ENCODE measurements at regions not wholly inside any gene's neighbourhood (a gene's known extent, or its start where the extent isn't known, plus 50 kb on each side); places are given as distances from the start of the nearest gene placed in this dataset.

DNA sequence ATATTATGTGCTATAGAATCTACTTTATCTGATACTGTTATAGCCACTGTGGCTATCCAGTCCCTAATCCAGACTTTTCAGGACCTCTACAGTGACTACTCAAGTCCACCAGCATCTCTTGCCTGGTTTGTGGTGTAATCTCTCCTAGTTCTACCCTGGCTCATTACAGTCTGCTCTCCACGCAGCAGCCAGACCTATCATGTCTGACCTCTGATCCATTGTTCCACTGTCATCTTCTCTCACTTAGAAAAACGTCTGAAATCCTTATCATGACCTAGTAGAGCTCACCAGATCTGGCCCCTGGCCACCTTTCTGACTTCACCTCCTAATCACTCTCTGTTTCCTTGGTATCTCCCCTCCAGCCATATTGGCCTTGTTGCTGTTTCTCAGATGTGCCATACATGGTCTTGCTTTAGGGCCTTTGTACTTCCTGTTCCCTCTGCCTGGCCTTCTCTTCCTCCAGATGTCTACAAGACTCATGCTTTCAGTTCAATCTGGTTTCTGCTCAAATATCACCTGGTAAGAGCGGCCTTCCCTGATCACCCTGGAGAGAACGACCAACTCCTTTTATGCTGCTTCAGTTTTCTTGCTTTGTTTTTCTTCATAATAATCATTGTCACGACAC, 475.5 kb downstream of the AACS start:
- Histone ChIP-seq H3K9ac (ENCODE audit: control insufficient read depth, insufficient read depth, low read length) (no peak overlapping the region), H4K20me1 (ENCODE audit: control insufficient read depth, insufficient read depth) (no peaks in the 10 kb centered on the region), H3K36me3 (ENCODE audit: control insufficient read depth in 2 of 2, insufficient read depth in 2 of 2, low read length in 1 of 2) (no peaks in the 10 kb centered on the region), H3K9me3 (replicated peaks; ENCODE audit: control insufficient read depth, insufficient read depth, low read length) (no peaks in the 10 kb centered on the region), H2AFZ (ENCODE audit: control insufficient read depth, low read depth, low read length) (no peak overlapping the region), H3K27me3 (replicated peaks in 1 of 2; ENCODE audit: control insufficient read depth in 2 of 2, insufficient read depth in 2 of 2, low read length in 1 of 2) (no peaks in the 10 kb centered on the region), H3K4me2 (ENCODE audit: control insufficient read depth, insufficient read depth) (no peak overlapping the region), H3K27ac (ENCODE audit: control insufficient read depth, insufficient read depth) (no peak overlapping the region), H3K4me1 (ENCODE audit: control insufficient read depth, insufficient read depth, low read length) (no peaks in the 10 kb centered on the region), H3K79me2 (ENCODE audit: control insufficient read depth, insufficient read depth, low read length) (no peaks in the 10 kb centered on the region), H3K4me3 (no peak overlapping the region)
- FAIRE-seq = no peak
- in situ Hi-C loops (cut with MboI) = no loop called here
- no peak for DNase-seq (ENCODE audit: low read depth, low spot score)
- SMC1A ChIA-PET (ENCODE audit: uncharacterized antibody, unreplicated experiment) = no interaction called here
- CTCF ChIA-PET = interaction anchor here (1.1 kb wide), 1 partner anchor 11 kb away, joined by 4 read pairs; no protein-coding TSS in a partner anchor
- POLR2A ChIA-PET = no interaction called here
- TF ChIP-seq SRF (IDR thresholded peaks at IDR 0.05; ENCODE audit: low read depth in 2 of 2, low read length in 2 of 2) (peak; percentile 12 to 39; a peak in 1 of 4 replicates), RCOR1 (conservative IDR thresholded peaks at IDR 0.05; ENCODE audit: low read depth, low read length) (no peak)
- 4% methylated on average over 5 of the region's 5 CpGs for WGBS (ENCODE audit: insufficient coverage, insufficient replicate concordance, low lambda C conversion rate, missing lambda C conversion rate)
- no TSS peak for BruUV-seq (replicated peaks)
- intact Hi-C loops (cut with micrococcal nuclease; ENCODE audit: unreplicated experiment) = no loop called here
- RAD21 ChIA-PET (ENCODE audit: unreplicated experiment) = no interaction called here
- ATAC-seq = no peak

DNA sequence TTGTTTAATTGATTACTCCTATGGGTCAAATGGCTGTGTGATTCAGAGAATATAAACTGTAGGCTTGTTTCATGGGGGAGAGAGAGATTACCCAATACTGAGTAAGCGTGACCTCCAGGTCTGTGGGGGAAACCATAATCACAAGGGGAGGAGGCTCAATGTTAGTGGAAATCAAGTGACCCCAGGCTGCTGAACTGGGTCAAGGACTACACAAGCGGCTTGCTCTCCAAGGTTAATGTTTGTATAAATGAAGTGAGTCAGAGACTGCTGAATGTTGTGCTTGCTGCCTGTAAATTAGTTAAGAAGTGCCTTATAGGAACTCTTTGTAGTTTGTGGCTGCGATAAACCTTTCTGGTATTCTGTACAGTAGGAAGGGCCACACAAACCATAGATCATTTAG, 479.7 kb downstream of the AACS start:
- Histone ChIP-seq H3K79me2 (ENCODE audit: control insufficient read depth, insufficient read depth, low read length) (no peaks in the 10 kb centered on the region), H3K27ac (ENCODE audit: control insufficient read depth, insufficient read depth) (no peak overlapping the region), H3K9me3 (replicated peaks; ENCODE audit: control insufficient read depth, insufficient read depth, low read length) (no peaks in the 10 kb centered on the region), H2AFZ (ENCODE audit: control insufficient read depth, low read depth, low read length) (no peak overlapping the region), H3K36me3 (ENCODE audit: control insufficient read depth in 2 of 2, insufficient read depth in 2 of 2, low read length in 1 of 2) (no peaks in the 10 kb centered on the region), H3K4me1 (ENCODE audit: control insufficient read depth, insufficient read depth, low read length) (no peaks in the 10 kb centered on the region), H3K9ac (ENCODE audit: control insufficient read depth, insufficient read depth, low read length) (no peak overlapping the region), H3K4me2 (ENCODE audit: control insufficient read depth, insufficient read depth) (no peak overlapping the region), H3K4me3 (no peak overlapping the region), H4K20me1 (ENCODE audit: control insufficient read depth, insufficient read depth) (no peaks in the 10 kb centered on the region), H3K27me3 (replicated peaks in 1 of 2; ENCODE audit: control insufficient read depth in 2 of 2, insufficient read depth in 2 of 2, low read length in 1 of 2) (no peaks in the 10 kb centered on the region)
- intact Hi-C loops (cut with micrococcal nuclease; ENCODE audit: unreplicated experiment) = no loop called here
- DNase-seq (ENCODE audit: low read depth, low spot score) = no peak
- ChIA-PET SMC1A (ENCODE audit: uncharacterized antibody, unreplicated experiment) (no interaction called here), RAD21 (ENCODE audit: unreplicated experiment) (no interaction called here), POLR2A (no interaction called here), CTCF (no interaction called here)
- BruUV-seq (replicated peaks) = no TSS peak
- FAIRE-seq = no peak
- in situ Hi-C loops (cut with MboI) = no loop called here
- ATAC-seq = no peak
- WGBS (ENCODE audit: insufficient coverage, insufficient replicate concordance, low lambda C conversion rate, missing lambda C conversion rate) = 46% methylated on average over 3 of the region's 3 CpGs
- no peak for TF ChIP-seq NFXL1 (IDR thresholded peaks at IDR 0.05; ENCODE audit: borderline replicate concordance)
- no peak for TF ChIP-seq SMARCA5 (IDR thresholded peaks at IDR 0.05)
- no peak for TF ChIP-seq ZZZ3 (IDR thresholded peaks at IDR 0.05; ENCODE audit: control insufficient read depth, insufficient read length, low read depth)
- TF ChIP-seq POLR2A (IDR thresholded peaks at IDR 0.05; ENCODE audit: low read depth, low read length) = no peak
- no peak for TF ChIP-seq PAX8 (IDR thresholded peaks at IDR 0.05)
- TF ChIP-seq POLR2AphosphoS5 (IDR thresholded peaks at IDR 0.05; ENCODE audit: low read length) = no peak
- TF ChIP-seq, protein P1, sequence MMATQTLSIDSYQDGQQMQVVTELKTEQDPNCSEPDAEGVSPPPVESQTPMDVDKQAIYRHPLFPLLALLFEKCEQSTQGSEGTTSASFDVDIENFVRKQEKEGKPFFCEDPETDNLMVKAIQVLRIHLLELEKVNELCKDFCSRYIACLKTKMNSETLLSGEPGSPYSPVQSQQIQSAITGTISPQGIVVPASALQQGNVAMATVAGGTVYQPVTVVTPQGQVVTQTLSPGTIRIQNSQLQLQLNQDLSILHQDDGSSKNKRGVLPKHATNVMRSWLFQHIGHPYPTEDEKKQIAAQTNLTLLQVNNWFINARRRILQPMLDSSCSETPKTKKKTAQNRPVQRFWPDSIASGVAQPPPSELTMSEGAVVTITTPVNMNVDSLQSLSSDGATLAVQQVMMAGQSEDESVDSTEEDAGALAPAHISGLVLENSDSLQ (IDR thresholded peaks at IDR 0.05) = no peak
- TF ChIP-seq, protein P2, sequence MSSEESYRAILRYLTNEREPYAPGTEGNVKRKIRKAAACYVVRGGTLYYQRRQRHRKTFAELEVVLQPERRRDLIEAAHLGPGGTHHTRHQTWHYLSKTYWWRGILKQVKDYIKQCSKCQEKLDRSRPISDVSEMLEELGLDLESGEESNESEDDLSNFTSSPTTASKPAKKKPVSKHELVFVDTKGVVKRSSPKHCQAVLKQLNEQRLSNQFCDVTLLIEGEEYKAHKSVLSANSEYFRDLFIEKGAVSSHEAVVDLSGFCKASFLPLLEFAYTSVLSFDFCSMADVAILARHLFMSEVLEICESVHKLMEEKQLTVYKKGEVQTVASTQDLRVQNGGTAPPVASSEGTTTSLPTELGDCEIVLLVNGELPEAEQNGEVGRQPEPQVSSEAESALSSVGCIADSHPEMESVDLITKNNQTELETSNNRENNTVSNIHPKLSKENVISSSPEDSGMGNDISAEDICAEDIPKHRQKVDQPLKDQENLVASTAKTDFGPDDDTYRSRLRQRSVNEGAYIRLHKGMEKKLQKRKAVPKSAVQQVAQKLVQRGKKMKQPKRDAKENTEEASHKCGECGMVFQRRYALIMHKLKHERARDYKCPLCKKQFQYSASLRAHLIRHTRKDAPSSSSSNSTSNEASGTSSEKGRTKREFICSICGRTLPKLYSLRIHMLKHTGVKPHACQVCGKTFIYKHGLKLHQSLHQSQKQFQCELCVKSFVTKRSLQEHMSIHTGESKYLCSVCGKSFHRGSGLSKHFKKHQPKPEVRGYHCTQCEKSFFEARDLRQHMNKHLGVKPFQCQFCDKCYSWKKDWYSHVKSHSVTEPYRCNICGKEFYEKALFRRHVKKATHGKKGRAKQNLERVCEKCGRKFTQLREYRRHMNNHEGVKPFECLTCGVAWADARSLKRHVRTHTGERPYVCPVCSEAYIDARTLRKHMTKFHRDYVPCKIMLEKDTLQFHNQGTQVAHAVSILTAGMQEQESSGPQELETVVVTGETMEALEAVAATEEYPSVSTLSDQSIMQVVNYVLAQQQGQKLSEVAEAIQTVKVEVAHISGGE (CRISPR knock-in tag; IDR thresholded peaks at IDR 0.05) = no peak
- no peak for TF ChIP-seq STAT1 (conservative IDR thresholded peaks at IDR 0.05)
- no peak for TF ChIP-seq BHLHE40 (IDR thresholded peaks at IDR 0.05; ENCODE audit: borderline replicate concordance in 1 of 2, low read depth in 2 of 2, low read length in 1 of 2)
